ACC112 (cell line): ENCODE measurements at regions not wholly inside any gene's neighbourhood (a gene's known extent, or its start where the extent isn't known, plus 50 kb on each side); places are given as distances from the start of the nearest gene placed in this dataset.
"Not testable (repeated sequence)": the region's sequence is repeated elsewhere in the genome, so short reads cannot be mapped to it uniquely, and the experiment has no call there.

Experiments used
- H2AFZ ChIP-seq: fragments of 200-600 bp; sonication (generic); one replicate; pipeline ENCODE4 v1.6.0; 2017; ENCODE audit warnings: antibody characterized with exemption, low read length; ENCODE audit not compliant: unreplicated experiment
- H3K27ac ChIP-seq: fragments of 200-600 bp; sonication (generic); 2 replicates; pipeline ENCODE4 v1.5.1; 2014; ENCODE audit warnings: low read depth, mild to moderate bottlenecking, antibody characterized with exemption, low read length, moderate library complexity
- H3K27me3 ChIP-seq: fragments of 200-600 bp; sonication (generic); 2 replicates; pipeline ENCODE4 v1.6.1; 2014; ENCODE audit warnings: mild to moderate bottlenecking, antibody characterized with exemption, low read length, moderate library complexity, mixed read lengths; ENCODE audit not compliant: insufficient read depth
- H3K36me3 ChIP-seq: fragments of 200-600 bp; sonication (generic); 2 replicates; pipeline ENCODE4 v1.6.1; 2016; ENCODE audit warnings: mild to moderate bottlenecking, antibody characterized with exemption, low read length, moderate library complexity, mixed read lengths; ENCODE audit not compliant: insufficient read depth
- H3K4me1 ChIP-seq: fragments of 200-600 bp; sonication (generic); one replicate; pipeline ENCODE4 v1.6.1; 2016; ENCODE audit warnings: low read length, mixed read lengths; ENCODE audit not compliant: insufficient read depth, unreplicated experiment, control insufficient read depth
- H3K4me3 ChIP-seq: fragments of 200-600 bp; sonication (generic); 2 replicates; pipeline ENCODE4 v1.5.1; 2014; ENCODE audit warnings: mild to moderate bottlenecking, low read depth, low read length
- H3K79me2 ChIP-seq: fragments of 200-600 bp; sonication (generic); one replicate; pipeline ENCODE4 v1.6.0; 2016; ENCODE audit warnings: low read length; ENCODE audit not compliant: control insufficient read depth, unreplicated experiment, insufficient read depth

GRCh38 chrX:110514509-110514908 is 155.9 kb downstream of the RTL9 start:
- H2AFZ ChIP-seq, result no peak overlapping the region
- H3K36me3 ChIP-seq, result no peaks in the 10 kb centered on the region
- no peak overlapping the region for H3K27ac ChIP-seq
- no peaks in the 10 kb centered on the region for H3K27me3 ChIP-seq
- H3K4me1 ChIP-seq, result peaks cover 4% of the 10 kb centered on the region
- no peaks in the 10 kb centered on the region for H3K79me2 ChIP-seq
- H3K4me3 ChIP-seq, result no peak overlapping the region

GRCh38 chrX:110519501-110519900 is 160.9 kb downstream of the RTL9 start:
- H3K27ac ChIP-seq, result no peak overlapping the region
- H3K79me2 ChIP-seq, result no peaks in the 10 kb centered on the region
- no peaks in the 10 kb centered on the region for H3K27me3 ChIP-seq
- no peak overlapping the region for H3K4me3 ChIP-seq
- no peak overlapping the region for H2AFZ ChIP-seq
- no peaks in the 10 kb centered on the region for H3K4me1 ChIP-seq
- no peaks in the 10 kb centered on the region for H3K36me3 ChIP-seq

DNA sequence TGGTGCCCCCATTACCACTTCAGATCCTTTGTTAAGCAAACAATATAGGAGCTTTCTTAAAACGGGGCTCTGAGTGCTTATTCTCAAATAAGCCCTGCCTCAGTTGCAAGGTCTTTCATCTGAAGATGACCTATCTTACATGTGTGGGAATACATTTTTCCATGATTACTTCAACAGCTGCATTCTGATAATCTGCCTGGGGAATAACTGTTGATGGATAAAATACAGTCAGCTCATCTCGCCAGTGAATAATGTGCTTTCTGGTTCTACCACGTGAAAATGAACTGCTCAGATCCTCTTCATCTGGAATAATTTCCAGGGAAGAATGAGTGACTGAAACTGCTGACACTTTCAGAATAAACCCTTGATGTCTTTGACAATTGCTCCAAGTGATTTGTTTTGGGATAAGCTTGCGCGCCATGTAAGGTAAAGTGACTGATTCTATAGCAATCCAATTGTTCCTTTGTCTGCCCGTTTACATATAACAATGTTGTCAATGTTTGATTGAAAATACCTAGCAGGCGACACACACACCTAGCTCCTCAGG is 161.3 kb downstream of the RTL9 start:
- no peaks in the 10 kb centered on the region for H3K4me1 ChIP-seq
- no peaks in the 10 kb centered on the region for H3K36me3 ChIP-seq
- no peak overlapping the region for H3K27ac ChIP-seq
- no peaks in the 10 kb centered on the region for H3K27me3 ChIP-seq
- H3K4me3 ChIP-seq, result no peak overlapping the region
- H3K79me2 ChIP-seq, result no peaks in the 10 kb centered on the region
- no peak overlapping the region for H2AFZ ChIP-seq

GRCh38 chrX:110520652-110521051 is 162.0 kb downstream of the RTL9 start:
- not testable (repeated sequence) for H3K27me3 ChIP-seq, H3K4me3 ChIP-seq

GRCh38 chrX:110531873-110532580 is 173.4 kb downstream of the RTL9 start:
- Histone ChIP-seq H3K27ac (no peak overlapping the region), H3K36me3 (no peaks in the 10 kb centered on the region), H3K4me1 (no peaks in the 10 kb centered on the region), H3K4me3 (no peak overlapping the region), H3K27me3 (no peaks in the 10 kb centered on the region), H3K79me2 (no peaks in the 10 kb centered on the region), H2AFZ (no peak overlapping the region)

More at GRCh38 chrX:110520652-110521051, 162.0 kb downstream of the RTL9 start:
- not testable (repeated sequence) for H3K27ac ChIP-seq, H3K36me3 ChIP-seq, H2AFZ ChIP-seq, H3K4me1 ChIP-seq, H3K79me2 ChIP-seq

DNA sequence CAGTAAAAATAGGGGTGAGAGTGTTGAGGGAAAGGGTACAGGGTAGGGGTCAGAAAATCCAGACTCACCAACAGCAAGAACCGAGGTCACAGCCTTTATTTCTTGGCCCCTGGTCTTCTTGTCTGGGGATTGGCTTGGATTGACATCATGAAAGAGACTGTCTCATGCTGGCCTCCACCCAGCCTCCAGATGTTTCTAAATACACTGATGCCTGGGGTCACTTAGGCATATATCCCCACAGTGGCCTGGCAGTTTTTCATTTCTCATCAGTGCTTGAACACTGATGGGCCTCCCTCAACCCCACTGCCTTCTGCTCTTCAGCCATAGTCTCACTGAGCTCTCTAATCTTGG is 173.9 kb downstream of the RTL9 start:
- H3K4me3 ChIP-seq, result no peak overlapping the region
- no peaks in the 10 kb centered on the region for H3K79me2 ChIP-seq
- no peak overlapping the region for H3K27ac ChIP-seq
- no peaks in the 10 kb centered on the region for H3K27me3 ChIP-seq
- H2AFZ ChIP-seq, result no peak overlapping the region
- no peaks in the 10 kb centered on the region for H3K36me3 ChIP-seq
- H3K4me1 ChIP-seq, result no peaks in the 10 kb centered on the region

- Histone ChIP-seq H3K27ac (no peak overlapping the region), H3K4me3 (no peak overlapping the region), H3K27me3 (no peaks in the 10 kb centered on the region), H3K4me1 (no peaks in the 10 kb centered on the region), H3K36me3 (no peaks in the 10 kb centered on the region), H2AFZ (no peak overlapping the region), H3K79me2 (no peaks in the 10 kb centered on the region)
These were observed 178.2 kb downstream of the RTL9 start for GRCh38 chrX:110536816-110537215.

DNA sequence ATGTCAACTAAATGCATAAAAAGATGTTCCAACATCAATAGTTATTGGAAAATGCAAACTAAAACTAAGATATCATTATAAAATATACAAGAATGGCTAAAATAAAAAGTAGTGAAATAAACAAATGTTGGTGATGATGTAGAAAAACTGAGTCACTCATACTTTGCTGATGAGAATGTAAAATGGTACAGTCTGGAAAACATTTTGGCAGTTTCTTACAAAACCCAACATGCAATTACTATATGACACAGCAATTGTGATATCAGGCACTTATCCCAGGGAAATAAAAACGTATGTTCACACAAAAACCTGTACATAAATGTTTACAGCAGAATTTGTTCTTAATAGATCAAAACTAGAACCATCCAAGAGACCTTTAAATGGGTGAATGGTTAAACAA is 182.6 kb downstream of the RTL9 start:
- Histone ChIP-seq H3K4me3 (no peak overlapping the region), H3K36me3 (no peaks in the 10 kb centered on the region), H3K79me2 (no peaks in the 10 kb centered on the region), H2AFZ (no peak overlapping the region), H3K4me1 (no peaks in the 10 kb centered on the region), H3K27me3 (no peaks in the 10 kb centered on the region), H3K27ac (no peak overlapping the region)

DNA sequence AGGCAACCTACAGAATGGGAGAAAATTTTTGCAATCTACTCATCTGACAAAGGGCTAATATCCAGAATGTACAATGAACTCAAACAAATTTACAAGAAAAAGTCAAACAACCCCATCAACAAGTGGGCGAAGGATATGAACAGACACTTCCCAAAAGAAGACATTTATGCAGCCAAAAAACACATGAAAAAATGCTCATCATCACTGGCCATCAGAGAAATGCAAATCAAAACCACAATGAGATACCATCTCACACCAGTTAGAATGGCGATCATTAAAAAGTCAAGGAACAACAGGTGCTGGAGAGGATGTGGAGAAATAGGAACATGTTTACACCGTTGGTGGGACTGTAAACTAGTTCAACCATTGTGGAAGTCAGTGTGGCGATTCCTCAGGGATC is 192.2 kb downstream of the RTL9 start:
- H2AFZ ChIP-seq, H3K27ac ChIP-seq, H3K36me3 ChIP-seq, H3K79me2 ChIP-seq, H3K4me1 ChIP-seq, H3K27me3 ChIP-seq, H3K4me3 ChIP-seq: not testable (repeated sequence)

DNA sequence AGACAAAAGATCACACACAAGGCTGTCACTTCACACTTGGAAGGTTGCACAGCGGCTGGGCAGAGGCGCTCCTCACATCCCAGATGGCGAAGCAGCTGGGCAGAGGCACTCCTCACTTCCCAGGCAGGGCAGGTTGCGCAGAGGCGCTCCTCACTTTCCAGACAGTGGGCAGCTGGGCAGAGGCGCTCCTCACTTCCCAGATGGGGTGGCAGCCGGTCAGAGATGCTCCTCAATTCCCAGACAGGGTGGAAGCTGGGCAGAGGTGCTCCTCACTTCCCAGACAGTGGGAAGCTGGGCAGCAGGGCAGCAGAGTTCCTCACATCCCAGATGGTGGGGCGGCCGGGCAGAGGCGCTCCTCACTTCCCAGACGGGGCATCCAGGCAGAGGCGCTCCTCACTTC is 199.2 kb downstream of the RTL9 start:
- H3K4me1 ChIP-seq, result peaks cover 3% of the 10 kb centered on the region
- H3K27me3 ChIP-seq, result no peaks in the 10 kb centered on the region
- no peak overlapping the region for H2AFZ ChIP-seq
- H3K36me3 ChIP-seq, result no peaks in the 10 kb centered on the region
- H3K4me3 ChIP-seq, result no peak overlapping the region
- H3K79me2 ChIP-seq, result no peaks in the 10 kb centered on the region
- no peak overlapping the region for H3K27ac ChIP-seq

- Histone ChIP-seq H3K27ac (no peak overlapping the region), H3K4me3 (no peak overlapping the region), H3K79me2 (no peaks in the 10 kb centered on the region), H3K4me1 (peaks cover 3% of the 10 kb centered on the region), H3K27me3 (no peaks in the 10 kb centered on the region), H2AFZ (no peak overlapping the region), H3K36me3 (no peaks in the 10 kb centered on the region)
These were observed 199.8 kb downstream of the RTL9 start for GRCh38 chrX:110558406-110558805.
